ENCODE measurements at regions not wholly inside any gene's neighbourhood (a gene's known extent, or its start where the extent isn't known, plus 50 kb on each side); places are given as distances from the start of the nearest gene placed in this dataset.
A peak's percentile ranks its signal among the peaks of the same experiment; 100 is the strongest.

DNA sequence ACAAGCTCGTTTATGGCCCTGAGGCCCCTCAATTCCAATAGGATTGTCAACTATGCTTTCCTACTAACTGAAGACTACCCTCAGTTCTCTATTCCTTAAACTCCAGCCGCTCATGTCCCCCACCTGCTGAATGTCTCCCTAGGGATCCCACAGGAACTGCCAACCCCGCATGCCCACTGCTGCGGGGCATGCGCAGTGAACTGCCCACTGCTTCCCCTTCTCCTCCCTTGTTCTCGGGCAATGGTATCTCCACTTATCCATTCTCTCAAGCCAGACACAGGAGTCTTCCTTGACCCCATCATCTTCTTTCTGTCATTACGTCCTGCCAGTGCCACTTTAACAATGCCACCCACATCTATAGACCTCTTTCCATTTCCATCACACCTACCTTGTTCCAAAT lies 90.0 kb downstream of the FGF18 start:
- Histone ChIP-seq H3K9ac (ENCODE audit: insufficient read depth, low read length) (no peak overlapping the region), H3K36me3 (ENCODE audit: control insufficient read depth, insufficient read depth, low read length) (no peaks in the 10 kb centered on the region), H2AFZ (ENCODE audit: low read length) (no peak overlapping the region), H3K4me3 (replicated peaks in 1 of 4; ENCODE audit: control extremely low read depth in 1 of 4, insufficient read depth in 1 of 4, low read depth in 3 of 4, low read length in 4 of 4) (no peak overlapping the region), H3K79me2 (ENCODE audit: control insufficient read depth, insufficient read depth, low read length) (no peaks in the 10 kb centered on the region), H3K4me2 (ENCODE audit: extremely low read depth, insufficient read depth, low read length) (no peak overlapping the region), H3K9me3 (ENCODE audit: control insufficient read depth, insufficient read depth, low read depth, low read length) (no peaks in the 10 kb centered on the region), H3K4me1 (ENCODE audit: control insufficient read depth, extremely low read depth, insufficient read depth, low read length) (no peaks in the 10 kb centered on the region), H4K20me1 (ENCODE audit: control insufficient read depth, extremely low read depth, insufficient read depth, low read length) (no peaks in the 10 kb centered on the region), H3K27me3 (ENCODE audit: control insufficient read depth, insufficient read depth, low read length) (peaks cover 10% of the 10 kb centered on the region), H3K27ac (ENCODE audit: insufficient read depth, low read length) (no peak overlapping the region)
- DNase-seq (ENCODE audit: low read depth in 2 of 2) = no peak
- TF ChIP-seq EZH2 (IDR thresholded peaks at IDR 0.05; ENCODE audit: low read length, missing control alignments) (no peak), CTCF (conservative IDR thresholded peaks at IDR 0.05 in 1 of 2, IDR thresholded peaks at IDR 0.05 in 1 of 2; ENCODE audit: low read depth in 1 of 2, low read length in 2 of 2) (no peak)

DNA sequence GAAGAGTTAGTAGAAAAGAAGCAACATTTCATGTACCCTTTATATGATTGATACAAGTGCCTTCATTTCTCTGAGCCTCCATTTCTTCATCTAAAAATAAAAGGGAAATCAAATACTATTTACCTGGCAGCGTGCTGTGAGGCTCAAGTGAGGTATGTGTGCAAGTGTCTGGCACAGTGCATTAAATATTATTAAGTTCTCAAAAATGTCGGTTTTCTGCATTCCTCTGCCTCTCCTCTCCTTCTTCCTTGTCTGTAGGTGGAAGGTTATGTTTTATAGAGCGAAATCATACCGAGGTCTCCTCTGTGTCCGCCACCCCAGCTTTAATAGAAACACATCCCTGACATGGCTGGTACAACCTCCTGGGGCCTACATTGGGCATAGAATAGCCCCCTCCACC lies 93.0 kb downstream of the FGF18 start:
- H3K4me3 ChIP-seq (replicated peaks in 1 of 4; ENCODE audit: control extremely low read depth in 1 of 4, insufficient read depth in 1 of 4, low read depth in 3 of 4, low read length in 4 of 4) = no peak overlapping the region
- H3K4me2 ChIP-seq (ENCODE audit: extremely low read depth, insufficient read depth, low read length) = no peak overlapping the region
- H3K79me2 ChIP-seq (ENCODE audit: control insufficient read depth, insufficient read depth, low read length) = no peaks in the 10 kb centered on the region
- no peaks in the 10 kb centered on the region for H3K4me1 ChIP-seq (ENCODE audit: control insufficient read depth, extremely low read depth, insufficient read depth, low read length)
- no peaks in the 10 kb centered on the region for H4K20me1 ChIP-seq (ENCODE audit: control insufficient read depth, extremely low read depth, insufficient read depth, low read length)
- TF ChIP-seq CTCF (conservative IDR thresholded peaks at IDR 0.05 in 1 of 2, IDR thresholded peaks at IDR 0.05 in 1 of 2; ENCODE audit: low read depth in 1 of 2, low read length in 2 of 2) = no peak
- TF ChIP-seq EZH2 (IDR thresholded peaks at IDR 0.05; ENCODE audit: low read length, missing control alignments) = no peak
- no peak overlapping the region for H2AFZ ChIP-seq (ENCODE audit: low read length)
- H3K27ac ChIP-seq (ENCODE audit: insufficient read depth, low read length) = no peak overlapping the region
- DNase-seq (ENCODE audit: low read depth in 2 of 2) = no peak
- H3K9me3 ChIP-seq (ENCODE audit: control insufficient read depth, insufficient read depth, low read depth, low read length) = no peaks in the 10 kb centered on the region
- no peaks in the 10 kb centered on the region for H3K27me3 ChIP-seq (ENCODE audit: control insufficient read depth, insufficient read depth, low read length)
- no peaks in the 10 kb centered on the region for H3K36me3 ChIP-seq (ENCODE audit: control insufficient read depth, insufficient read depth, low read length)
- no peak overlapping the region for H3K9ac ChIP-seq (ENCODE audit: insufficient read depth, low read length)

GRCh38 chr5:171513591-171513990 lies 94.1 kb downstream of the FGF18 start:
- peak; percentile 15 to 17 for DNase-seq (ENCODE audit: low read depth in 2 of 2)
- Histone ChIP-seq H3K27ac (ENCODE audit: insufficient read depth, low read length) (no peak overlapping the region), H3K79me2 (ENCODE audit: control insufficient read depth, insufficient read depth, low read length) (no peaks in the 10 kb centered on the region), H2AFZ (ENCODE audit: low read length) (no peak overlapping the region), H3K4me3 (replicated peaks in 1 of 4; ENCODE audit: control extremely low read depth in 1 of 4, insufficient read depth in 1 of 4, low read depth in 3 of 4, low read length in 4 of 4) (no peak overlapping the region), H3K9ac (ENCODE audit: insufficient read depth, low read length) (no peak overlapping the region), H4K20me1 (ENCODE audit: control insufficient read depth, extremely low read depth, insufficient read depth, low read length) (no peaks in the 10 kb centered on the region), H3K36me3 (ENCODE audit: control insufficient read depth, insufficient read depth, low read length) (no peaks in the 10 kb centered on the region), H3K27me3 (ENCODE audit: control insufficient read depth, insufficient read depth, low read length) (no peaks in the 10 kb centered on the region), H3K9me3 (ENCODE audit: control insufficient read depth, insufficient read depth, low read depth, low read length) (no peaks in the 10 kb centered on the region), H3K4me2 (ENCODE audit: extremely low read depth, insufficient read depth, low read length) (no peak overlapping the region), H3K4me1 (ENCODE audit: control insufficient read depth, extremely low read depth, insufficient read depth, low read length) (no peaks in the 10 kb centered on the region)
- TF ChIP-seq CTCF (conservative IDR thresholded peaks at IDR 0.05 in 1 of 2, IDR thresholded peaks at IDR 0.05 in 1 of 2; ENCODE audit: low read depth in 1 of 2, low read length in 2 of 2) (no peak), EZH2 (IDR thresholded peaks at IDR 0.05; ENCODE audit: low read length, missing control alignments) (no peak)

Measured in fibroblast of lung (primary cell).